ENCODE measurements at regions not wholly inside any gene's neighbourhood (a gene's known extent, or its start where the extent isn't known, plus 50 kb on each side); places are given as distances from the start of the nearest gene placed in this dataset.

DNA sequence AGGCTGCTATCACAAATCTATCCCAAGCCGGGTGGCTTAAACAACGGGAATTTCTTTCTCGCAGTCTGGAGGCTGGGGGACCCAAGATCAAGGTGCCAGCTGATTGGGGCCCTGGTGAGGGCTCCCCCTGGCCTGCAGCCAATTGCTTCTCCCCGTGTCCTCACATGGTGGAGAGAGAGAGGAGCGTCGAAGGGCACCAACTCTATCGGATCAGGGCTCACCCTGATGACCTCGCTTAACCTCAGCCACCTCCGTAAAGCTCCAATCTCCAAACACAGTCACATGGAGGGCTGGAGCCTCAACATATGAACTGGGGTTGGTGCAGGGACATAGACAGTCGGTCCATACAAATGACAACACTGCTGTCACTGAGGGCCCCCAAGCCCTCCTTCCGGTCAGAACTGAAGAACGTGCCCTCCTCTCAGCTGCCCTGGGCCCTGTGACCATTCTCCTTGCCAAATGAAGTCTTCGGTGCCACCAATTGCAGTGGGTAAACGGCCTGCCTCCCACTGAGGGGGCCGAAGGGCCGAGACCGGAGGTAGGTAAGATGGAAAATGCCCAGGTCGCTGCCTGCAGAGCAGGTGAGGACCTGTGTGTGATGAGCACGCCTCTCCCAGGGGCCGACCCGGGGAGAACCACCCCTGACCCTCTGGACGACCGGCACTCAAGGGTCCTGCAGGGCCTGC, 211.0 kb downstream of the TOMM20 start (continued):
- no peak for TF ChIP-seq ZNF609 (CRISPR knock-in tag; IDR thresholded peaks at IDR 0.05; ENCODE audit: borderline replicate concordance)
- peak; percentile 42; the same call in 1 of the 2 replicates for TF ChIP-seq L3MBTL2 (IDR thresholded peaks at IDR 0.05)
- no peak for TF ChIP-seq ZNF589 (CRISPR knock-in tag; IDR thresholded peaks at IDR 0.05; ENCODE audit: low read depth)
- TF ChIP-seq, protein P1, sequence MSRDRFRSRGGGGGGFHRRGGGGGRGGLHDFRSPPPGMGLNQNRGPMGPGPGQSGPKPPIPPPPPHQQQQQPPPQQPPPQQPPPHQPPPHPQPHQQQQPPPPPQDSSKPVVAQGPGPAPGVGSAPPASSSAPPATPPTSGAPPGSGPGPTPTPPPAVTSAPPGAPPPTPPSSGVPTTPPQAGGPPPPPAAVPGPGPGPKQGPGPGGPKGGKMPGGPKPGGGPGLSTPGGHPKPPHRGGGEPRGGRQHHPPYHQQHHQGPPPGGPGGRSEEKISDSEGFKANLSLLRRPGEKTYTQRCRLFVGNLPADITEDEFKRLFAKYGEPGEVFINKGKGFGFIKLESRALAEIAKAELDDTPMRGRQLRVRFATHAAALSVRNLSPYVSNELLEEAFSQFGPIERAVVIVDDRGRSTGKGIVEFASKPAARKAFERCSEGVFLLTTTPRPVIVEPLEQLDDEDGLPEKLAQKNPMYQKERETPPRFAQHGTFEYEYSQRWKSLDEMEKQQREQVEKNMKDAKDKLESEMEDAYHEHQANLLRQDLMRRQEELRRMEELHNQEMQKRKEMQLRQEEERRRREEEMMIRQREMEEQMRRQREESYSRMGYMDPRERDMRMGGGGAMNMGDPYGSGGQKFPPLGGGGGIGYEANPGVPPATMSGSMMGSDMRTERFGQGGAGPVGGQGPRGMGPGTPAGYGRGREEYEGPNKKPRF (IDR thresholded peaks at IDR 0.05; ENCODE audit: low read depth, low read length) = no peak
- TF ChIP-seq ZNF707 (CRISPR knock-in tag; conservative IDR thresholded peaks at IDR 0.05) = no peak
- no peak for TF ChIP-seq KLF6 (CRISPR knock-in tag; IDR thresholded peaks at IDR 0.05; ENCODE audit: borderline replicate concordance)
- TF ChIP-seq U2AF2 (optimal IDR thresholded peaks at IDR 0.05; ENCODE audit: low read depth, low read length) = no peak

All from K562 (cell line).